ENCODE measurements at regions not wholly inside any gene's neighbourhood (a gene's known extent, or its start where the extent isn't known, plus 50 kb on each side); places are given as distances from the start of the nearest gene placed in this dataset.

- 71% methylated on average over 6 of the region's 6 CpGs for WGBS
These were observed 142.3 kb downstream of the ABCC12 start for GRCh38 chr16:48013491-48013901.

GRCh38 chr16:48011878-48012658 lies 143.7 kb downstream of the ABCC12 start:
- no peak overlapping the region for H4K91ac ChIP-seq (ENCODE audit: low read length)
- no peaks in the 10 kb centered on the region for H3K79me1 ChIP-seq (replicated peaks; ENCODE audit: low read length, poor library complexity, severe bottlenecking)
- peaks cover 0 to 3% of the 10 kb centered on the region in 2 experiments for H3K27me3 ChIP-seq (ENCODE audit: control insufficient read depth in 1 of 2, insufficient read depth in 1 of 2, low read length in 2 of 2)
- no peaks in the 10 kb centered on the region for H3K9me3 ChIP-seq (ENCODE audit: control insufficient read depth, low read length)
- DNase-seq: no peak
- WGBS: 80% methylated on average over 7 of the region's 9 CpGs
- no peak overlapping the region for H2BK15ac ChIP-seq (ENCODE audit: low read depth, poor library complexity, severe bottlenecking)
- no peak overlapping the region for H2BK12ac ChIP-seq (ENCODE audit: low read length in 2 of 2)
- H3K9ac ChIP-seq (ENCODE audit: low read length): no peak overlapping the region
- H2AFZ ChIP-seq (ENCODE audit: low read depth, low read length): no peak overlapping the region
- H3K4me3 ChIP-seq (ENCODE audit: insufficient read depth in 1 of 2, low read depth in 1 of 2, low read length in 2 of 2): no peak overlapping the region
- no peak overlapping the region for H3K18ac ChIP-seq (ENCODE audit: low read depth in 1 of 2, low read length in 2 of 2)
- no peak overlapping the region for H2AK5ac ChIP-seq (ENCODE audit: low read length, severe bottlenecking)
- no peak overlapping the region for H3K4me2 ChIP-seq (ENCODE audit: low read length, poor library complexity, severe bottlenecking)
- H3K14ac ChIP-seq (ENCODE audit: low read length in 2 of 2): no peak overlapping the region
- H4K8ac ChIP-seq (ENCODE audit: low read length): no peak overlapping the region
- no peak overlapping the region for H3K27ac ChIP-seq (ENCODE audit: low read length, poor library complexity, severe bottlenecking)
- H3K4me1 ChIP-seq (ENCODE audit: control insufficient read depth, insufficient read depth, low read depth, low read length): peaks cover 3% of the 10 kb centered on the region
- H2BK120ac ChIP-seq (ENCODE audit: low read depth, low read length): no peak overlapping the region
- H3K36me3 ChIP-seq (ENCODE audit: control insufficient read depth in 1 of 2, insufficient read depth in 2 of 2, low read depth in 1 of 2, low read length in 2 of 2): no peaks in the 10 kb centered on the region
- no peak overlapping the region for H3K4ac ChIP-seq (ENCODE audit: low read depth in 1 of 2, low read length in 2 of 2)
- H3K23ac ChIP-seq (ENCODE audit: low read length in 2 of 2): no peak overlapping the region
- no peak overlapping the region for H2BK5ac ChIP-seq (ENCODE audit: low read depth, low read length, poor library complexity, severe bottlenecking)

More at GRCh38 chr16:48013491-48013901, 142.3 kb downstream of the ABCC12 start:
- Histone ChIP-seq H2BK5ac (ENCODE audit: low read depth, low read length, poor library complexity, severe bottlenecking) (no peak overlapping the region), H3K9me3 (ENCODE audit: control insufficient read depth, low read length) (no peaks in the 10 kb centered on the region), H2AK5ac (ENCODE audit: low read length, severe bottlenecking) (no peak overlapping the region), H3K4ac (ENCODE audit: low read depth in 1 of 2, low read length in 2 of 2) (no peak overlapping the region), H3K9ac (ENCODE audit: low read length) (no peak overlapping the region), H4K8ac (ENCODE audit: low read length) (no peak overlapping the region), H3K14ac (ENCODE audit: low read length in 2 of 2) (no peak overlapping the region), H2BK120ac (ENCODE audit: low read depth, low read length) (no peak overlapping the region), H3K23ac (ENCODE audit: low read length in 2 of 2) (no peak overlapping the region), H3K4me3 (ENCODE audit: insufficient read depth in 1 of 2, low read depth in 1 of 2, low read length in 2 of 2) (no peak overlapping the region), H4K91ac (ENCODE audit: low read length) (no peak overlapping the region), H3K27me3 (ENCODE audit: control insufficient read depth in 1 of 2, insufficient read depth in 1 of 2, low read length in 2 of 2) (peaks cover 0 to 3% of the 10 kb centered on the region in 2 experiments), H3K79me1 (replicated peaks; ENCODE audit: low read length, poor library complexity, severe bottlenecking) (no peaks in the 10 kb centered on the region), H2BK12ac (ENCODE audit: low read length in 2 of 2) (no peak overlapping the region), H3K4me1 (ENCODE audit: control insufficient read depth, insufficient read depth, low read depth, low read length) (peaks cover 3% of the 10 kb centered on the region), H3K36me3 (ENCODE audit: control insufficient read depth in 1 of 2, insufficient read depth in 2 of 2, low read depth in 1 of 2, low read length in 2 of 2) (no peaks in the 10 kb centered on the region), H2BK15ac (ENCODE audit: low read depth, poor library complexity, severe bottlenecking) (no peak overlapping the region), H3K18ac (ENCODE audit: low read depth in 1 of 2, low read length in 2 of 2) (no peak overlapping the region), H3K4me2 (ENCODE audit: low read length, poor library complexity, severe bottlenecking) (no peak overlapping the region), H2AFZ (ENCODE audit: low read depth, low read length) (no peak overlapping the region), H3K27ac (ENCODE audit: low read length, poor library complexity, severe bottlenecking) (no peak overlapping the region)
- DNase-seq: no peak

- Histone ChIP-seq H4K8ac (ENCODE audit: low read length) (no peak overlapping the region), H3K4me1 (ENCODE audit: control insufficient read depth, insufficient read depth, low read depth, low read length) (peaks cover 3% of the 10 kb centered on the region), H3K18ac (ENCODE audit: low read depth in 1 of 2, low read length in 2 of 2) (no peak overlapping the region), H2BK5ac (ENCODE audit: low read depth, low read length, poor library complexity, severe bottlenecking) (no peak overlapping the region), H3K9ac (ENCODE audit: low read length) (no peak overlapping the region), H3K4ac (ENCODE audit: low read depth in 1 of 2, low read length in 2 of 2) (no peak overlapping the region), H3K27ac (ENCODE audit: low read length, poor library complexity, severe bottlenecking) (no peak overlapping the region), H3K36me3 (ENCODE audit: control insufficient read depth in 1 of 2, insufficient read depth in 2 of 2, low read depth in 1 of 2, low read length in 2 of 2) (no peaks in the 10 kb centered on the region), H2BK15ac (ENCODE audit: low read depth, poor library complexity, severe bottlenecking) (no peak overlapping the region), H3K27me3 (ENCODE audit: control insufficient read depth in 1 of 2, insufficient read depth in 1 of 2, low read length in 2 of 2) (peaks cover 0 to 3% of the 10 kb centered on the region in 2 experiments), H2AFZ (ENCODE audit: low read depth, low read length) (no peak overlapping the region), H2AK5ac (ENCODE audit: low read length, severe bottlenecking) (no peak overlapping the region), H3K4me3 (ENCODE audit: insufficient read depth in 1 of 2, low read depth in 1 of 2, low read length in 2 of 2) (no peak overlapping the region), H2BK12ac (ENCODE audit: low read length in 2 of 2) (no peak overlapping the region), H2BK120ac (ENCODE audit: low read depth, low read length) (no peak overlapping the region), H3K14ac (ENCODE audit: low read length in 2 of 2) (no peak overlapping the region), H3K4me2 (ENCODE audit: low read length, poor library complexity, severe bottlenecking) (no peak overlapping the region), H3K79me1 (replicated peaks; ENCODE audit: low read length, poor library complexity, severe bottlenecking) (no peaks in the 10 kb centered on the region), H3K9me3 (ENCODE audit: control insufficient read depth, low read length) (no peaks in the 10 kb centered on the region), H4K91ac (ENCODE audit: low read length) (no peak overlapping the region), H3K23ac (ENCODE audit: low read length in 2 of 2) (no peak overlapping the region)
- WGBS: 75% methylated on average over 3 of the region's 3 CpGs
- no peak for DNase-seq
These were observed 144.3 kb downstream of the ABCC12 start for GRCh38 chr16:48011466-48011865.

GRCh38 chr16:48008011-48008525 lies 147.7 kb downstream of the ABCC12 start:
- Histone ChIP-seq H3K4ac (ENCODE audit: low read depth in 1 of 2, low read length in 2 of 2) (no peak overlapping the region), H3K23ac (ENCODE audit: low read length in 2 of 2) (no peak overlapping the region), H3K4me2 (ENCODE audit: low read length, poor library complexity, severe bottlenecking) (no peak overlapping the region), H2BK120ac (ENCODE audit: low read depth, low read length) (no peak overlapping the region), H4K91ac (ENCODE audit: low read length) (no peak overlapping the region), H2BK5ac (ENCODE audit: low read depth, low read length, poor library complexity, severe bottlenecking) (no peak overlapping the region), H3K18ac (ENCODE audit: low read depth in 1 of 2, low read length in 2 of 2) (no peak overlapping the region), H3K9me3 (ENCODE audit: control insufficient read depth, low read length) (no peaks in the 10 kb centered on the region), H3K79me1 (replicated peaks; ENCODE audit: low read length, poor library complexity, severe bottlenecking) (no peaks in the 10 kb centered on the region), H3K9ac (ENCODE audit: low read length) (no peak overlapping the region), H3K36me3 (ENCODE audit: control insufficient read depth in 1 of 2, insufficient read depth in 2 of 2, low read depth in 1 of 2, low read length in 2 of 2) (no peaks in the 10 kb centered on the region), H2AFZ (ENCODE audit: low read depth, low read length) (no peak overlapping the region), H2BK12ac (ENCODE audit: low read length in 2 of 2) (no peak overlapping the region), H3K27ac (ENCODE audit: low read length, poor library complexity, severe bottlenecking) (no peak overlapping the region), H3K4me3 (ENCODE audit: insufficient read depth in 1 of 2, low read depth in 1 of 2, low read length in 2 of 2) (no peak overlapping the region), H3K27me3 (ENCODE audit: control insufficient read depth in 1 of 2, insufficient read depth in 1 of 2, low read length in 2 of 2) (peaks cover 0 to 3% of the 10 kb centered on the region in 2 experiments), H4K8ac (ENCODE audit: low read length) (no peak overlapping the region), H2AK5ac (ENCODE audit: low read length, severe bottlenecking) (no peak overlapping the region), H2BK15ac (ENCODE audit: low read depth, poor library complexity, severe bottlenecking) (no peak overlapping the region), H3K14ac (ENCODE audit: low read length in 2 of 2) (no peak overlapping the region), H3K4me1 (ENCODE audit: control insufficient read depth, insufficient read depth, low read depth, low read length) (peaks cover 6% of the 10 kb centered on the region)
- 92% methylated on average over 6 of the region's 7 CpGs for WGBS
- DNase-seq: no peak

All from mesenchymal stem cell (in vitro differentiated cells and primary cell).